NCI-H187 (cell line): ENCODE measurements at regions not wholly inside any gene's neighbourhood (a gene's known extent, or its start where the extent isn't known, plus 50 kb on each side); places are given as distances from the start of the nearest gene placed in this dataset.

Experiments
- DNase-seq, 2 experiments: peaks; one replicate each; lab custom pipeline; 2025; lab: John Stamatoyannopoulos, UW

DNA sequence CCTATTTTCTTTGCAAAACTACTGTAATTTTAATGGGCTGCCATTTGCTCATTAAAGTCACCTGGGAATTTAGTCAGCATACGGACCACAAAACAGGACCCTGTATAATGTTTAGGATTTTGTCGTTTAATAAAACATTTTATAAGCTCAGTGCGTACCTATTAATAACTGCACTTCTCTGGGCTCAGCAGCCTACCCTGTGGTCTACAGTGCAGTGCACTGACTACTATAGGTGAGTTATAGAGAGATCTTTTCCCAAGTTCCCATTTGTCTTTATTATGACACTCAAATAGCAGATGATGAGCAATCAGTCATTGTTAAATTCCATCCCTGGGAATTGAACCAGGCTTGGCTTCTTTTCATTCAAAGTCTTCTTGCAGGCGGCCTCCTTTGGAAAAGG is 433.4 kb upstream of the NFE2L3 start:
- DNase-seq = no peak

DNA sequence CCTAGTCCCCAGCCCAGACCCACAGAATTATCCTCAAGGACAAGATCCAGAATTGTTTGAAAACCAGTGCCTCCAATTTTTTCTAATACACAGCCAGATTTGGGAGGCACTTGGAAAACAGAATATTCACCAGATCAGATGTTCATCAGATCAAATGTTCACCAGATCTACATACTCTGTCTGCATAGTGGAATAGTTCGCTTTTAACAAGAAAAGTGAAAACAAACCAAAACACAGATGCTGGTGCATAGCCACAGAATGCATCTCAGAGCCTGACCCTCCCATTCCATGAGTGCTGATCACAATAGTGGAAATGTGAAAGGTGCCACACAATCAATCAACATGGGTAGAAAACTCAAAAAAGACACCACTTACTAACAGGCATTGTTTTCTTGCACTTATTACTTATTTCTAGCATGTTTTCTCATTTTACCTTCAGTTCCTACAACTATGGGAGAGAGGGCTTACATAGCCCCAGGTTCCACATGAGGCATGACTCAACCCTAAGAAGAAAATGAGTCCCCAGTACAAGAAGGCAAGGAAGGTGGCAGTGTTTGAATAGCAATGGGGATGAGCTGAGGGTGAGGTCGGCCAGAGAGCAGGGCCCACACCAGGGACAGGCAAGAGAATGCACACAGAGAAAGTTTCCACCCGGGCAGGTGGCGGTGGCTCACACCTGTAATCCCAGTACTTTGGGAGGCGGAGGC is 432.7 kb upstream of the NFE2L3 start:
- no peak for DNase-seq

DNA sequence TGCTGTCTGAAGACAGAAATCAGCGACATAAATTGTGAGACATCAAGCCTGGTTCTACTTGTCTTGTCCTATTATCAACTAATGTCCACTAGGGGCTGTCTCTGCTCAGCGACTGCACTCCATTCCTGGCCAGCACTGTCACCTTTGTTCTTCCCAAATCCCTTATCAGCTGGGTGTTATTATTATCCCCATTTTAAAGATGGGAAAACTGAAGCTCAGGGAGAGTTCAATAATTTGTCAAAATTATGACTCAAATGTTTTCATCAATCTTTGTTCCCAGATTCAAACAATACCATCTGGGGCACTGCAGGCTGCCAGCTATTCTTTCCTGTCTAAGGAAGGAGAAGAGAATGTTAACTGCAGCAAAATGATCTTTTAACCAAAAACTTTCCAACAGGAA is 431.6 kb upstream of the NFE2L3 start:
- no peak for DNase-seq

DNA sequence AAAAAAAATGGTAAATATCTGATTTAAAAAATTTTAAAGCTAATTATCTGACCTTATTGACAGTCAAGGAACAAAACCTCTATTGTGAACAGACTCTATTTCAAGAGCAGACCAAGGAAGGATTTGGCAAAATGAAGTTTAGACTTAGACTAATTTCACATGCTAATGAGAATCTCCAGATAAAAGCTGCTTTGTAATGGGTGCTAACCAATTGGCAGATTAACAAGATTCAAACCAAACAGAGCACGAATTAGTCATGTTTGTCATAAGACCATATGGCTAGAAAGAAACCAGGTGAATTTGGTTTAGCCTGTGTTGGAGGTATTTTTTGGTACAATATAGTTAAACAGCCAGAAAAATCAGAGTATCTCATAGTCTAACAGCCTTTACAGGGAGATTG is 429.1 kb upstream of the NFE2L3 start:
- no peak for DNase-seq

DNA sequence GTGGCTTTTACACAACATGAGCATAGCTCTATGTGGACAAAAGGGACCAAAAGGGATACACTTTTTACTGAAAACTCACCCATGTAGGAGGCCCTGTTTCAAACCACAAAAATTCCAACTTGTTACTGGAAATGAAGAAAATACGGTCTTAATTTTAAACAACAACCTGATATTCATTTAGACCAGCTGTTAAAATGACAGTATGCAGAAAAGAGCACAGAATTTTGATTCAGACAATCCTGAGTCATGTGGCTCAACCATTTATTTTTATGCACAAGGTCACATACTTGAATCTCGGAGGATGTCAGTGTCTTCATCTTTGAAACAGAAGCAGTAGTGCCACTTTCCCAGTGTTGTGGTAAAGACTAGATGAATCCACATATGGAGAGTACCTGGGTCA is 426.5 kb upstream of the NFE2L3 start:
- DNase-seq = no peak

DNA sequence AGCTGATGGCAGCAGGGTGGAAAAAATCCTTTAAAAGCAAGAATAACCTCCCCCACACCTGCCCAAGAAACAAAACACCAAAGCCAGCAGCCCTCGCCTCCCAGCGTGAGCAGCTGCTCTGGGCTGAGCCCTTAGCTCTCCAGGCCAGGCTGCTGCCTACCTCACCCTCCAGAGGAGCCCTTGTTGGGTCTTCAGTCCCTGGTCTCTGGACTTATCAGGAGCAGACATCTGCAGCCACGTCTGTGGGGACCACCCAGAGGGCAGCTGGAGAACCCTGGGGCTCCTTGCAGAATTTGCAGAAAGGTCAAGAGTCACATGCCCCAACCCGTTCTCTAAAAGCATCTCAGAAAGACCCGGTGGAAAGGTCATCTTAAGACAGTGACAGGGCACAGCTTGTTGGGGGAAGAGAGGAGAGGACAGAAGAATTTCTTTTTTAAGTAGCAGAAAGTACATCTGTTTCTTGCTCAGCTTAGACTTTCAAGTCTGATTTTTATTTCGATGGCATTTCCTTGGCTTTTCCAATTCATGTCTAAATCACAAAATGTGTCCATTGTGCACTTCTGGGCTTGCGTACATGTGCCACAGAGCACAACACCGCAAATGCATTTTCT is 425.7 kb upstream of the NFE2L3 start:
- DNase-seq = peak in 1 of 2 experiments; percentile 66

DNA sequence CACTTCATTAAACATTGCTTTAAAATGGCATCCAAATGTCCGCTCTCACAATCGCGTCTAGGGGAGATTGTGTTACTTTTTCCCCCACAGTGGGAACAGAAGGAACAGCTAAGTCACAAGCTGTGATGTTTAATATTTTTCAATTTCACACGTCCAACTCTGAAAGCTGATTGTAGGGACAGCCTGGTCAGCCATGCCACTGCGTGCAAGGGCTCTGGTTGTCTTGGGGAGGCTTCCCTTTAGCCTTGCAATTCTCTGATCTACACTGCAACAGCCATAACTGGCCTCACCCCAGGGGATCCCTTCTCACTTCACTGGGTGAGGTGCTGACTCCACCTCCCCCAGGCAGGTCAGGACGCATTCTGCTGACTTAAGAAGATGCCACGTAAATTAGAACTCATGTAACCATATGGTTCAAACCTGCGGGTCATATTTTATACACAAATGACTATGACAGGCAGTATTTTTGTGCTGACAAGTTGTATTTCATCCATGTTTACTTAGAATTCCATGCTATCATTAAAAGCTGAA is 425.2 kb upstream of the NFE2L3 start:
- DNase-seq = peak; percentile 33 to 43

DNA sequence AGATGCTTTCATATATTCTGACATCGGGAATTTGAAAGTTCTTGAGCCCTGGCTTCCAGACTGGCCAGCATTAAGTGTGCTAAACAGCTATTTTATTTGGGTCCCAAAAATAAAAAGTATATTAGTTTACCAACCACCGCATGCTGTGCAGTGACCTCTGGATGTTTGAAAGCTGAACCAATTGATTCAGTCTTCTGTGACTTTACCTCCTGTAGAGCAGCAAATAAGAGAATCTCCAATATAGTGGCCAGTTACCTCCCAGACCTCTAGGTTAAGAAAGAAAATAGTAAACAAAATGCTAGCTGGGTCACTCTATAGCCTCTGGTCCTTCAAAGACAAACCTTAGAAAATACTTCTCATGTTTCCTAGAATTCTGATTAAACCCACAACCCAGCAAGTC is 424.6 kb upstream of the NFE2L3 start:
- no peak for DNase-seq

DNA sequence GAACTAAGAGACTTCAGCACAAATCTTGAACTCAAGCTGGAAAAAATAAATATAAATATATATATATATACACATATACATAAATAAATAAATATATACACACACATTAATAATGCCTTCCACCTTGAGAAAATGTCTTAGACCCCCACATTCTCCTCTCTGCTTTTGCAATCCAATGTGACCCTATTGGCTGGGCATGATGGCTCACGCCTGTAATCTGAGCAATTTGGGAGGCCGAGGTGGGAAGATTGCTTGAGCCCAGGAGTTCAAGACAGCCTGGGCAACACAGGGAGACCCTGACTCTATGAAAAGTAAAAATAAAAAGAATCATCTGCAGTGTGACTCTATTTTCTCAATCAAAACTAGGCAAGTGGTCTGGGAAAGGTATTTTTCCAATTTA is 424.1 kb upstream of the NFE2L3 start:
- DNase-seq = no peak

DNA sequence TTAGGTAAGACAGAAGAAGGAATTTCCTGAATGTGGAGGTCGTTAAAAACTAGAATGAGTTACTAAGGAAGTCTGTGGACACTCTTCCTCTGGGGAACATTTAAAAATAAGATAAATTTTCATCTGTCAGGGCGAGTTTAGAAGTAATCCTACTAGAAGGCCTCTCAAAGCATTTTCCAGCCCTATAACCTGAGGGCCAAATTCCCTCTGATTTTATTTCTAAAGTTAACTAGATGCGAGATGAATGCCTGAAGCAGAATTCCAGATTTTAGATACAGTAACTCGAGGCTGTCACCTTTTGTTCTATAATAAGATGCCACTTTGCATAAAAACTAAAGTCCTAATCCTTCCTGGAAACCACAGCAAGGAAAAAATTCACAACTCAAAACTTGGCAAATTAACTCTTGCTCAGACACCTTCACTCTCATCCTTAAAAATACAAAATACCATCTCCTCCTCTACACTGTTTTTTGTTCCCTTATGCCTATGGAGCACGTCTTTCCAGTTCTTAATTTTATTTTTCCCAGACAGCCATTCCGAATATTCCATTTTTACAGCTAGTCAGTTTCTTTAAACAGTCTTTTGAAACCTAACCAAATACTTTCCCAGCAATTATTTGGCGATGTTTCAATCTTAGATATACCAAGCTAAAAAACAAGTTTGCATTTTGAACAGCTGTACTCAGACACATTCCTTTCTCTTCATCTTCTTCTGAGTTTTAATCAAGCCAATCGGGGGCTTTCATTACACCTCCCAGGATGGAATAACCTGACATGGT is 420.7 kb upstream of the NFE2L3 start:
- no peak for DNase-seq

DNA sequence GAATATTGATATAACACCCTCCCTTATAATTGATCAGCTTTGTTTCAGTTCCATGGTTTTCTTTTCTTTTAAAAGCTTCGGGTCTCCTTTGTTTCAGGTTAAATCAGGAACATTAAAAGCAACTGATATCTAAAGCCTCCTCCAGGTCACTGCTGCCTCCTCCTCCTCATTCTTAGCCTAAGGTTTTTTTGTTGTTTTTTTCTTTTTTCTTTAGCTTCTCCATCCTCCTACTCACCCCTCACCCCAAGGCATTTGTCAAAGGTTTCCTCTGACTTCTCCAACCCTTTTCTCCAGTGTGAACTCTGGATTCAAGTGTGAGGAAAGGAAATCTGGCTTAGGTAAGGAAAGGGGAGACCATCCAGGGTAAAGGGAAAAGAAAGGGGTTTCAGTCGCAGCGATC is 420.2 kb upstream of the NFE2L3 start:
- no peak for DNase-seq

DNA sequence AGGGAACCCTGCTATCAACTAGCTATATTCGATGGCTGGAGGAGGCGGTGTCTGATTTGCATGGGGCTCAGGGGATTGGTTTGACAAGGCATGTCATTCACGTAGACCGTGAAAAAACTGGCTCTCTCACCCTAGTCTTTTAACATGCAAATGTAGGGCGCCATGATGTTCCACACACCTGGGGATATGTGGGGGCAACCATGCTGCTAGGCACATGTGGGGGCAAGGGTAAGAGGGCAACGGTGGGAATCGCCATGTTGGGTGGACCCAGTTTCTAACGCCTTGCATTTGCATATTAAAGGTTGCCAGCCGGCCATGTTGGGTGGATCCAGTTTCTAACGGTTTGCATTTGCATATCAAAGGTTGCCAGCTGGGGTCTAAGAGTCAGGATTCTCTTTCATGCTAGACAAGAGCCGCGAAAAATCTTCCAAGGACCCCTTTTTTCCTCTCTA is 419.2 kb upstream of the NFE2L3 start:
- DNase-seq = no peak

DNA sequence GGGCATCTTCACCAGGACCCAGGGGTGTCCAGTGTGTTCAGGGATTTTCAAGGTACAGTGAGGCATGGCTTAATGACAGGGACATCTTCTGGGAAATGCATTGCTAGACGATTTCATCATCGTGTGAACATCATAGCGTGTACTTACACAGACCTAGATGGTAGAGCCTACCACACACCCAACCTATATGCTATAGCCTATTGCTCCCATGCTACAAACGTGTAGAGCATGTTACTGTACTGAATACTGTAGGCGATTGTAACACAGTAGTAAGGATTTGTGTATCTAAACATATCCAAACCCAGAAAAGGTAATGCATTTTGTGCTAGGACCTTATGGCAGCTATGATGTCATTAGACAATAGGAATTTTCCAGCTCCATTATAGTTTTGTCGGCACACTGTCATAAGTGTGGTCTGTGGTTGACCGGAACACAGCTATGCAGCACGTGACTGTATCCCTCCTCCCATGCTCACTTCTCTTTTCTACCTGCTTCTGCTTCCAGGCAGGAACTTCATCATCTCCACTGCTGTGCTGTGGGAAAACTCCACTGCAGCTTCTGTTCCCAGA is 416.2 kb upstream of the NFE2L3 start:
- DNase-seq = no peak

DNA sequence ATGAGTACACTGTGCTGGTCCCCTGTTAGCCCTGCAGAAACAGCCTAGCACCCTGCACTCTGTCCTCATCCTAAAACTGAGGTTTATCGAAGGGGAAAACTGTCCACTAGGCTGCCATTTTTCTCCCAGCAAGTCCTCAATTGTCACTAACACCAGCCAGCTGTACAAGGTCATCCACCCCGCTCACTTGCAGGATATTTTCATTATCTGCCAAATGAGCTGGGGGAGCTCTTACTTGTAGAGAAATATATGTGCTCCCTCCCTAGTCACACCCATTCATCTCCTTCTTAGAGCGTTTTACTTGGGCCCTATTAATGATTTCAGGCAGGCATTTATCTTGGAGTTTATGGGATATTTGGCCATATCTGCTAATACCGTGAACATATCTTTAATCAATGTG is 413.5 kb upstream of the NFE2L3 start:
- DNase-seq = no peak

DNA sequence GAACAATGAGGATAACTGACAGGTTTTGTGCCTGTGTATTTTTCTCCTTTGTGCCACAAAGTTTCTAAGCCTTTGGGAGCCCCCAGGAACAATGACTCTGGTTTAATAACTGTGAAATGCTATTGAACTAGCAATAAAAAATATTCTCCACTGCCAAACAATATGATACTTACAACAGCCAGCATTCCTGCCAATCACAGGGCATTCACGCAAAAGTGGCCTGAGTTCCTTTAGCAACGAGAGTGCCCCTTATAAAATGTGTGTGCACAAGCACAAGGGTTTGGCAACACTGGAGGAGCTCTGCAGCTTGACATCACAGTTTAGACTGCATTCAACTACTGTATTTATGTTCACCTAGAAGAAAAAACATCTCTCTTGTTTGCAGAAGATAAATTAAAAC is 412.9 kb upstream of the NFE2L3 start:
- DNase-seq = no peak

DNA sequence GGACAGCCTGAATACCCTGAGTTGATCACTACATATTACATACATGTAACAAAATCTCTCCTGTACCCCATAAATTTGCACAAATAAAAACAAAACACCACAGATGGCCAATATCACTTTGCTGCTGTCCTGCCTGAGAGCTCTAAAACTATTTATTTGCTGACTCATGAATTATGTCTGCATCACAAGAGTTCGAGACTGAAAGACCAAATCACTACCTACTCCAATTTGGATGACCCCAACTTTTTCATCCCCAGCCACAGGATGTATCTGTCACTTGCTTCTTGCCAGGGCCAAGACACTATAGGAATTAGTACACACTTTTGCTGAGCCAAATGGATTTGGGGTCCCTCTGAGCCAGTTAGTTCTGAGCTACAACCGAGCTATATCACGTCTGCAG is 409.7 kb upstream of the NFE2L3 start:
- DNase-seq = no peak

DNA sequence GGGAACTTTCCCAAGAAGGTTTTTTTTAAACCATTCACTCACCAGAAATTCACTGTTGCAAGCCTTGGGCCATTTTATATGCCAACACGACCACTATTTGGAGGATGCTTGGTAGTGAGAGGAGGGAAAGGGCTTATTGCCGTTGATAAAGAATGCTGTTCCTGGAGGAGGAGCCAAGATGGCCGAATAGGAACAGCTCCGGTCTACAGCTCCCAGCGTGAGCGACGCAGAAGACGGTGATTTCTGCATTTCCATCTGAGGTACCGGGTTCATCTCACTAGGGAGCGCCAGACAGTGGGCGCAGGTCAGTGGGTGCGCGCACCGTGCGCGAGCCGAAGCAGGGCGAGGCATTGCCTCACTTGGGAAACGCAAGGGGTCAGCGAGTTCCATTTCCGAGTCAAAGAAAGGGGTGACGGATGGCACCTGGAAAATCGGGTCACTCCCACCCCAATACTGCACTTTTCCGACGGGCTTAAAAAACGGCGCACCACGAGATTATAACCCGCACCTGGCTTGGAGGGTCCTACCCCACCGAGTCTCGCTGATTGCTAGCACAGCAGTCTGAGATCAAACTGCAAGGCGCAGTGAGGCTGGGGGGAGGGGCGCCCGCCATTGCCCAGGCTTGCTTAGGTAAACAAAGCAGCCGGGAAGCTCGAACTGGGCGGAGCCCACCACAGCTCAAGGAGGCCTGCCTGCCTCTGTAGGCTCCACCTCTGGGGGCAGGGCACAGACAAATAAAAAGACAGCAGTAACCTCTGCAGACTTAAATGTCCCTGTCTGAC is 408.1 kb upstream of the NFE2L3 start:
- DNase-seq = peak in 1 of 2 experiments; percentile 34

DNA sequence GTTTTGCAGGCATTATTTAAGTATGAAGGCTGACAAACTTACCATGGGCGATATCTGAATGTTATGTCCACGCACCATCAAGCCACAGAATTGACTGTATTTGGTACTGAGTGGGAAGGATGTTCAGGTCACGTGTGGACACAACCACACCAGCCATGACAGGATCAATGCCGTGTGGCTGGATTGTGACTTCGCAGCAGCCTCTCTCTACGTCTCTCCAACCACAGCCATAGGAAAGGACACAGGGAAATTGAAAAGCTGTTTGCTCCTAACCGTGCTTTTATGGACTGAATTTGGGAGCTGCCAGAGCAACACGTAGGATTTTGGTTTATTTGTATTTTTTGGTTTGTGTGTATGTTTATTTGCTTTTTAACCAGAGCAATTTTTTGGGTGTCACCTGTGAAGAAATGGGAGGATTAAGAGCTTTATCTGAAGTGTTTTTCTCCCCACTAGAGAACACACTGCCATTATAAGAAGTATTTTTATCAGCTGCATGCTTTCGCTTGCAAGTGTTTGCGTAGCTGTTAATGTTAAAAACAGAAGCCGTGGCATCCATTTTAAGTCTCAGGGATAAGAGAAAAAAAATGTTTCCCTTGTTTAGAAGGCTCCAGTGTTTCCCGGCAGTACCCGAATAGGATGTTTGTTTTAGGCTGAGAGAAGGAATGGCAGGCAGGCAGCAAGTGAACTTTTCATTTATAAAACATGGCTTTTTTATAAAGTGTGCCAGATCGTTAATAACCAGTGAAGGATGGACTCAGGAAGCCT is 401.1 kb upstream of the NFE2L3 start:
- peak in 1 of 2 experiments; percentile 50 for DNase-seq

DNA sequence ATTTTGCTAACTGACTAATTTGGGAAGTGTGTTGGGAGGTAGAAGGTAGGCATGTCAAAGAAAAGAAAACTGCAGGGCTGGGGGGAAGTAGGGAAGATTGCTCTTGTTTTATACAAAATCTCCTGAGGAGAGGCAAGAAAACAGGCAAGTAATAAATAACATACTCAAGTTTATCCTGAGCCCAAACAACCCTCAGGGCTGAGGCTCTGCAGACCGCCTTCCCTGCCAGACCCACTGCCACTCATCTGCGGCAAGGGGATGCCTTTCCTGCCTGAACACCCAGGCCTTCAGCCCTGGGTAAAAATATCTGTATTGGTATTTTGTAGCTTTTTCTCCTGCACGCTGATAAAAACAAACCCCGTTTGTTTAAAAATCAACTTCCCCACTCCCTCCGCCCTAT is 399.8 kb upstream of the NFE2L3 start:
- no peak for DNase-seq

DNA sequence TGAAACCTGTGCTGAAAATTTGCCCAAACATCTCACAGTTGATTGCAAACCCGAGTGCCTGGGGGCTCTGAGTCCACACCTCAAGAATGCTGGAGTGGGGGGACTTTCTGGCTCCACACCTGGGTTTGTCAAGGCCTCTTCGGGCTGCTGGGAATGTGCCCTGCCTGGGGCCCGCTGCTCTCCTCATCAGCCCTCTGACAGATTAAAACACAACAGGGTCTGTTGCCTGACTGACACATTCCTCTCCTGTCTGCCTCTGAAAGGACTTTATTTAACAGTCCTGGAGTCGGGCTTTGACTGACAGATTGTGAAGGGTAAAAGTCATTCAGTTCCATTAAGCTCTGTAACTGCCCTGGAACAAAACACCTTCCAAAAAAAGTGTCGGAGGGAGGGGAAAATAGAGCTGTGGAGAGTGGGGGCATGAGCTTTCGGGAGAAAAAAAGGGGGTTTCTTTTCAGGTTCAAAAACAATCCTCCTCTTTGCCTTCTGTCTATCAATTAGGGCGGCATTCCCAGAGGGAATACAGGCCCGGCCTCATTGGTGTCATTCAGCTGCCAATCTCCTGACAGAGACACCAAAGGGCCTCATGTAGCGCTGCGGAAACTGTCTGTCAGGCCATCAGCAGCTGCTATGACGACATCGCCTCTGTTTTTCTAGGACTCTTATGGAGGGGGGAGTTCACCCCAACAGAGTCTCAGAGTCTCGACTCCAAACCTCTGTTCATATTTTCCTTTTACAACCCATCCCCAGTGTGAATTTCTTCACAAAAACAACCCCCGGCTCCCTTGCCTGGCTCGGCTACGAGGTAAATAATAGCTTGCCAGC is 398.8 kb upstream of the NFE2L3 start:
- DNase-seq = peak in 1 of 2 experiments; percentile 32
